GM12878 (cell line): ENCODE measurements at regions not wholly inside any gene's neighbourhood (a gene's known extent, or its start where the extent isn't known, plus 50 kb on each side); places are given as distances from the start of the nearest gene placed in this dataset.

Experiments used
- ATAC-seq: fragments of 200-7000 bp; cut with Tn5 transposase; 3 replicates; pipeline ENCODE4 v1.9.1; 2020; ENCODE audit warnings: mild to moderate bottlenecking, moderate library complexity
- BruUV-seq: library from RNA; stranded (reverse); fragments of 400-500 nt; replicated peaks from 2 replicates; lab custom pipeline; 2021; lab: Mats Ljungman, UMichigan
- CTCF ChIA-PET: fragments of 300-600 bp; sonication (Branson Sonifier 250); formaldehyde crosslinking; extraction: SDS; loops from one replicate; lab custom pipeline; 2021; ENCODE audit warnings: inconsistent platforms; lab: Yijun Ruan, JAX
- POLR2A ChIA-PET: fragments of 350-600 bp; formaldehyde crosslinking; extraction: SDS; loops from one replicate; lab custom pipeline; 2021; ENCODE audit warnings: inconsistent platforms; lab: Charles Lee
- RAD21 ChIA-PET: fragments of 300-600 bp; sonication (Branson Sonifier 250); formaldehyde crosslinking; loops from one replicate; lab custom pipeline; 2023; ENCODE audit warnings: antibody characterized with exemption; ENCODE audit not compliant: unreplicated experiment; lab: Charles Lee
- SMC1A ChIA-PET: fragments of 300-600 bp; sonication (Branson Sonifier 250); formaldehyde crosslinking; loops from one replicate; lab custom pipeline; 2023; ENCODE audit not compliant: unreplicated experiment, uncharacterized antibody; lab: Charles Lee
- DNase-seq: peaks from one replicate; pipeline ENCODE4 v3.0.0-alpha.2; 2011; ENCODE audit warnings: low read depth, low spot score
- FAIRE-seq: peaks from 3 replicates; lab custom pipeline; 2011; peaks lifted over from hg19 to GRCh38; lab: Jason Lieb, UNC
- H2AFZ ChIP-seq: 2 replicates; pipeline ENCODE4 v1.6.0; 2011; ENCODE audit warnings: low read depth, low read length, control low read depth; ENCODE audit not compliant: control insufficient read depth
- H3K27ac ChIP-seq: 2 replicates; pipeline ENCODE4 v1.5.1; 2011; ENCODE audit warnings: control low read depth; ENCODE audit not compliant: control insufficient read depth, insufficient read depth
- H3K27me3 ChIP-seq, 2 experiments: replicated peaks in 1 of 2; 2 replicates each; pipeline versions ENCODE4 v1.6.0 to v1.6.1; 2011; ENCODE audit warnings: low read length in 1 of 2; ENCODE audit not compliant: control insufficient read depth in 2 of 2, insufficient read depth in 2 of 2
- H3K36me3 ChIP-seq, 2 experiments: 2 replicates each; pipeline ENCODE4 v1.5.1; 2011; ENCODE audit warnings: low read length in 1 of 2; ENCODE audit not compliant: control insufficient read depth in 2 of 2, insufficient read depth in 2 of 2
- H3K4me1 ChIP-seq: 2 replicates; pipeline ENCODE4 v1.6.1; 2011; ENCODE audit warnings: mild to moderate bottlenecking, low read length, moderate library complexity, mixed read lengths; ENCODE audit not compliant: control insufficient read depth, insufficient read depth
- H3K4me2 ChIP-seq: 2 replicates; pipeline ENCODE4 v1.6.0; 2011; ENCODE audit warnings: control low read depth; ENCODE audit not compliant: control insufficient read depth, insufficient read depth
- H3K4me3 ChIP-seq: fragments of 200-600 bp; sonication (generic); 2 replicates; pipeline ENCODE4 v1.5.1; 2016
- H3K79me2 ChIP-seq: 2 replicates; pipeline ENCODE4 v1.6.0; 2011; ENCODE audit warnings: low read length; ENCODE audit not compliant: control insufficient read depth, insufficient read depth
- H3K9ac ChIP-seq: 2 replicates; pipeline ENCODE4 v1.8.0; 2011; ENCODE audit warnings: low read length, control low read depth, mixed read lengths; ENCODE audit not compliant: control insufficient read depth, insufficient read depth
- H3K9me3 ChIP-seq: replicated peaks from 3 replicates; pipeline ENCODE4 v1.5.1; 2011; ENCODE audit warnings: mild to moderate bottlenecking, low read length; ENCODE audit not compliant: control insufficient read depth, insufficient read depth
- H4K20me1 ChIP-seq: 2 replicates; pipeline ENCODE4 v1.6.0; 2011; ENCODE audit not compliant: control insufficient read depth, insufficient read depth
- BRCA1 ChIP-seq: IDR thresholded peaks from 2 replicates; pipeline ENCODE4 v1.6.1; 2011; ENCODE audit warnings: low read depth, low read length, improper control_type of control experiment
- EP300 ChIP-seq, 2 experiments: fragments of 150-350 bp in 1 of 2; IDR thresholded peaks; 2 replicates each; pipeline ENCODE4 v1.6.1; 2011 to 2012; ENCODE audit warnings: low read depth in 2 of 2, low read length in 2 of 2, borderline replicate concordance in 1 of 2, improper control_type of control experiment in 1 of 2, inconsistent platforms in 1 of 2; ENCODE audit not compliant: control insufficient read depth in 1 of 2
- TAF1 ChIP-seq: IDR thresholded peaks from 2 replicates; pipeline ENCODE4 v1.6.1; 2011; ENCODE audit warnings: mild to moderate bottlenecking, low read depth, low read length, borderline replicate concordance
- ZZZ3 ChIP-seq: IDR thresholded peaks from 2 replicates; pipeline ENCODE4 v1.6.1; 2011; ENCODE audit warnings: low read depth; ENCODE audit not compliant: control insufficient read depth, insufficient read length
- WGBS: methylation state at CpG from one replicate; pipeline ENCODE4 v1.1.6; 2016; ENCODE audit warnings: low lambda C conversion rate; ENCODE audit not compliant: insufficient replicate concordance, insufficient coverage; ENCODE audit errors: missing lambda C conversion rate; 5-methylcytosine and 5-hydroxymethylcytosine counted together
- in situ Hi-C: fragments of 300-500 bp; cut with MboI; formaldehyde crosslinking; loops from 9 replicates; pipeline ENCODE4 v1.14.3; 2018; ENCODE audit warnings: mixed read lengths
- intact Hi-C: fragments of 100-400 bp; cut with micrococcal nuclease; formaldehyde crosslinking; loops from one replicate; pipeline ENCODE4 v1.14.2; 2022; ENCODE audit not compliant: unreplicated experiment
- TF ChIP-seq, protein P1 (sequence below): IDR thresholded peaks from 2 replicates; pipeline ENCODE4 v1.6.1; 2011; ENCODE audit warnings: mild to moderate bottlenecking, low read depth, low read length, moderate library complexity; ENCODE audit not compliant: insufficient replicate concordance
- TF ChIP-seq, protein P2 (sequence below): IDR thresholded peaks from 2 replicates; pipeline ENCODE4 v1.6.1; 2012; ENCODE audit warnings: low read depth, low read length, improper control_type of control experiment

DNA sequence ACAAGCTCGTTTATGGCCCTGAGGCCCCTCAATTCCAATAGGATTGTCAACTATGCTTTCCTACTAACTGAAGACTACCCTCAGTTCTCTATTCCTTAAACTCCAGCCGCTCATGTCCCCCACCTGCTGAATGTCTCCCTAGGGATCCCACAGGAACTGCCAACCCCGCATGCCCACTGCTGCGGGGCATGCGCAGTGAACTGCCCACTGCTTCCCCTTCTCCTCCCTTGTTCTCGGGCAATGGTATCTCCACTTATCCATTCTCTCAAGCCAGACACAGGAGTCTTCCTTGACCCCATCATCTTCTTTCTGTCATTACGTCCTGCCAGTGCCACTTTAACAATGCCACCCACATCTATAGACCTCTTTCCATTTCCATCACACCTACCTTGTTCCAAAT is 90.0 kb downstream of the FGF18 start:
- no peak for DNase-seq
- H3K27ac ChIP-seq, result no peak overlapping the region
- no peaks in the 10 kb centered on the region for H3K4me1 ChIP-seq
- ChIA-PET CTCF (no interaction called here), RAD21 (no interaction called here), SMC1A (no interaction called here), POLR2A (no interaction called here)
- no peak overlapping the region for H3K4me3 ChIP-seq
- H3K4me2 ChIP-seq, result no peak overlapping the region
- no peak overlapping the region for H3K9ac ChIP-seq
- in situ Hi-C loops (no loop called here), intact Hi-C loops (no loop called here)
- TF ChIP-seq EP300 (IDR thresholded peaks at IDR 0.05; ENCODE audit: borderline replicate concordance in 1 of 2, control insufficient read depth in 1 of 2, low read depth in 2 of 2, low read length in 2 of 2), result no peak
- TF ChIP-seq, protein P1, sequence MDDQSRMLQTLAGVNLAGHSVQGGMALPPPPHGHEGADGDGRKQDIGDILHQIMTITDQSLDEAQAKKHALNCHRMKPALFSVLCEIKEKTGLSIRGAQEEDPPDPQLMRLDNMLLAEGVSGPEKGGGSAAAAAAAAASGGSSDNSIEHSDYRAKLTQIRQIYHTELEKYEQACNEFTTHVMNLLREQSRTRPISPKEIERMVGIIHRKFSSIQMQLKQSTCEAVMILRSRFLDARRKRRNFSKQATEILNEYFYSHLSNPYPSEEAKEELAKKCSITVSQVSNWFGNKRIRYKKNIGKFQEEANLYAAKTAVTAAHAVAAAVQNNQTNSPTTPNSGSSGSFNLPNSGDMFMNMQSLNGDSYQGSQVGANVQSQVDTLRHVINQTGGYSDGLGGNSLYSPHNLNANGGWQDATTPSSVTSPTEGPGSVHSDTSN, result no peak
- TF ChIP-seq, protein P2, sequence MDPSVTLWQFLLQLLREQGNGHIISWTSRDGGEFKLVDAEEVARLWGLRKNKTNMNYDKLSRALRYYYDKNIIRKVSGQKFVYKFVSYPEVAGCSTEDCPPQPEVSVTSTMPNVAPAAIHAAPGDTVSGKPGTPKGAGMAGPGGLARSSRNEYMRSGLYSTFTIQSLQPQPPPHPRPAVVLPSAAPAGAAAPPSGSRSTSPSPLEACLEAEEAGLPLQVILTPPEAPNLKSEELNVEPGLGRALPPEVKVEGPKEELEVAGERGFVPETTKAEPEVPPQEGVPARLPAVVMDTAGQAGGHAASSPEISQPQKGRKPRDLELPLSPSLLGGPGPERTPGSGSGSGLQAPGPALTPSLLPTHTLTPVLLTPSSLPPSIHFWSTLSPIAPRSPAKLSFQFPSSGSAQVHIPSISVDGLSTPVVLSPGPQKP, result no peak
- TF ChIP-seq BRCA1, result no peak
- no peak for TF ChIP-seq ZZZ3
- no peak for TF ChIP-seq TAF1
- no peak for ATAC-seq
- H2AFZ ChIP-seq, result no peak overlapping the region
- no peaks in the 10 kb centered on the region for H4K20me1 ChIP-seq
- peaks cover 0 to 4% of the 10 kb centered on the region in 2 experiments; a peak in 3 of 4 replicates for H3K27me3 ChIP-seq
- H3K9me3 ChIP-seq, result no peaks in the 10 kb centered on the region
- BruUV-seq, result no TSS peak
- H3K36me3 ChIP-seq, result no peaks in the 10 kb centered on the region
- no peaks in the 10 kb centered on the region for H3K79me2 ChIP-seq
- FAIRE-seq, result no peak
- WGBS, result 36% methylated on average over 7 of the region's 7 CpGs
